Endothelial cell of umbilical vein (primary cell): ENCODE measurements at regions not wholly inside any gene's neighbourhood (a gene's known extent, or its start where the extent isn't known, plus 50 kb on each side); places are given as distances from the start of the nearest gene placed in this dataset.

Experiments
- BruUV-seq: library from RNA; stranded (reverse); fragments of 400-500 nt; replicated peaks from 2 replicates; lab custom pipeline; 2021; lab: Mats Ljungman, UMichigan
- CTCF ChIA-PET: fragments of 300-600, 350-600 bp; sonication (Branson Sonifier 250); formaldehyde crosslinking; loops from one replicate; lab custom pipeline; 2021; ENCODE audit warnings: antibody characterized with exemption, inconsistent platforms; lab: Charles Lee
- POLR2A ChIA-PET: fragments of 300-600, 350-600 bp; sonication (Branson Sonifier 250); formaldehyde crosslinking; loops from one replicate; lab custom pipeline; 2021; ENCODE audit warnings: antibody characterized with exemption, inconsistent platforms; lab: Charles Lee
- DNase-seq: peaks from one replicate; pipeline ENCODE4 v3.0.0-alpha.2; 2011; ENCODE audit warnings: low read depth, low spot score
- FAIRE-seq: peaks from 2 replicates; lab custom pipeline; 2011; peaks lifted over from hg19 to GRCh38; lab: Jason Lieb, UNC
- H2AFZ ChIP-seq: 2 replicates; pipeline ENCODE4 v1.6.0; 2012; ENCODE audit warnings: low read depth, low read length, control low read depth, inconsistent platforms
- H3K27ac ChIP-seq: 2 replicates; pipeline ENCODE4 v1.5.1; 2011; ENCODE audit warnings: low read depth, mild to moderate bottlenecking, control low read depth, low read length, moderate library complexity; ENCODE audit not compliant: insufficient read depth
- H3K27me3 ChIP-seq, 2 experiments: 2 replicates each; pipeline versions ENCODE4 v1.6.0 to v1.6.1; 2011; ENCODE audit warnings: low read length in 2 of 2, mixed read lengths in 1 of 2; ENCODE audit not compliant: control insufficient read depth in 2 of 2, insufficient read depth in 2 of 2
- H3K36me3 ChIP-seq, 2 experiments: 2 replicates in 1 of 2; 3 replicates in 1 of 2; pipeline ENCODE4 v1.5.1; 2011; ENCODE audit warnings: low read length in 2 of 2, mild to moderate bottlenecking in 1 of 2, moderate library complexity in 1 of 2; ENCODE audit not compliant: control insufficient read depth in 2 of 2, insufficient read depth in 2 of 2; ENCODE audit errors: extremely low read depth in 1 of 2
- H3K4me1 ChIP-seq: 3 replicates; pipeline ENCODE4 v1.5.1; 2011; ENCODE audit warnings: mild to moderate bottlenecking, low read length; ENCODE audit not compliant: control insufficient read depth, insufficient read depth; ENCODE audit errors: extremely low read depth
- H3K4me2 ChIP-seq: 2 replicates; pipeline ENCODE4 v1.6.1; 2011; ENCODE audit warnings: low read length, control low read depth, mixed read lengths; ENCODE audit not compliant: insufficient read depth
- H3K4me3 ChIP-seq, 3 experiments: fragments of 200-600 bp in 1 of 3; sonication (generic), shearing (Covaris generic) in 1 of 3; replicated peaks in 1 of 3; 2 replicates each; pipeline ENCODE4 v1.5.1; 2011 to 2016; ENCODE audit warnings: control low read depth in 3 of 3, low read length in 3 of 3, mild to moderate bottlenecking in 2 of 3, inconsistent platforms in 1 of 3, low read depth in 1 of 3, moderate library complexity in 1 of 3; ENCODE audit not compliant: insufficient read depth in 1 of 3
- H3K79me2 ChIP-seq: 2 replicates; pipeline ENCODE4 v1.6.0; 2012; ENCODE audit warnings: low read length, inconsistent platforms; ENCODE audit not compliant: control insufficient read depth, insufficient read depth
- H3K9ac ChIP-seq: replicated peaks from 2 replicates; pipeline ENCODE3; 2011; ENCODE audit warnings: low read length, control low read depth; ENCODE audit not compliant: insufficient read depth; ENCODE audit errors: extremely low read depth
- H3K9me1 ChIP-seq: replicated peaks from 3 replicates; pipeline ENCODE4 v1.6.0; 2011; ENCODE audit warnings: mild to moderate bottlenecking, low read length; ENCODE audit not compliant: control insufficient read depth, insufficient read depth; ENCODE audit errors: extremely low read depth
- H3K9me3 ChIP-seq: replicated peaks from 2 replicates; pipeline ENCODE4 v1.5.1; 2012; ENCODE audit warnings: low read length, inconsistent platforms; ENCODE audit not compliant: control insufficient read depth, insufficient read depth
- H4K20me1 ChIP-seq: replicated peaks from 2 replicates; pipeline ENCODE3; 2011; ENCODE audit warnings: mild to moderate bottlenecking, low read length; ENCODE audit not compliant: control insufficient read depth, insufficient read depth; ENCODE audit errors: extremely low read depth
- EZH2 ChIP-seq: IDR thresholded peaks from 2 replicates; pipeline ENCODE4 v1.6.1; 2012; ENCODE audit warnings: borderline replicate concordance, low read depth, mild to moderate bottlenecking, moderate library complexity, low read length, inconsistent platforms; ENCODE audit not compliant: severe bottlenecking
- FOS ChIP-seq: IDR thresholded peaks from 2 replicates; pipeline ENCODE4 v1.6.1; 2011; ENCODE audit warnings: mild to moderate bottlenecking, low read length, moderate library complexity, borderline replicate concordance; ENCODE audit not compliant: insufficient read depth
- GATA2 ChIP-seq: IDR thresholded peaks from 2 replicates; pipeline ENCODE4 v1.7.0; 2011; ENCODE audit warnings: low read depth, mild to moderate bottlenecking, moderate library complexity, mixed read lengths, low read length; ENCODE audit not compliant: insufficient read length, insufficient read depth
- JUN ChIP-seq: IDR thresholded peaks from 2 replicates; pipeline ENCODE4 v1.6.1; 2011; ENCODE audit warnings: borderline replicate concordance, low read depth; ENCODE audit not compliant: insufficient read length, insufficient read depth
- MAX ChIP-seq: IDR thresholded peaks from 2 replicates; pipeline ENCODE4 v1.6.1; 2011; ENCODE audit not compliant: insufficient read depth, insufficient read length
- MYC ChIP-seq: IDR thresholded peaks from one replicate; pipeline ENCODE4 v1.6.1; 2011; ENCODE audit warnings: mild to moderate bottlenecking, low read depth, low read length
- POLR2A ChIP-seq: IDR thresholded peaks from 2 replicates; pipeline ENCODE4 v1.6.1; 2012; ENCODE audit warnings: low read depth, mild to moderate bottlenecking, control low read depth, low read length
- POLR2AphosphoS5 ChIP-seq: IDR thresholded peaks from 2 replicates; pipeline ENCODE4 v1.6.1; 2012; ENCODE audit warnings: low read depth, mild to moderate bottlenecking, control low read depth, low read length, moderate library complexity; ENCODE audit not compliant: insufficient read depth
- dilution Hi-C: fragments of 300-500 bp; cut with MboI; formaldehyde crosslinking; loops from one replicate; pipeline ENCODE4 v1.15.0; 2019; ENCODE audit warnings: low sequenced_read_pairs; ENCODE audit not compliant: extremely low pct_ligation_motif_present
- intact Hi-C: fragments of 100-400 bp; cut with micrococcal nuclease; formaldehyde crosslinking; loops from one replicate; pipeline ENCODE4 v1.10.0; 2022
- TF ChIP-seq, protein P1 (sequence below), 2 donors: IDR thresholded peaks; 1 replicate in 1 of 2; 2 replicates in 1 of 2; pipeline ENCODE4 v1.5.1; 2011; ENCODE audit warnings: low read length in 2 of 2, mild to moderate bottlenecking in 2 of 2, moderate library complexity in 2 of 2, control low read depth in 1 of 2, inconsistent platforms in 1 of 2, low read depth in 1 of 2; ENCODE audit not compliant: insufficient read depth in 1 of 2; ENCODE audit errors: extremely low read depth in 1 of 2

DNA sequence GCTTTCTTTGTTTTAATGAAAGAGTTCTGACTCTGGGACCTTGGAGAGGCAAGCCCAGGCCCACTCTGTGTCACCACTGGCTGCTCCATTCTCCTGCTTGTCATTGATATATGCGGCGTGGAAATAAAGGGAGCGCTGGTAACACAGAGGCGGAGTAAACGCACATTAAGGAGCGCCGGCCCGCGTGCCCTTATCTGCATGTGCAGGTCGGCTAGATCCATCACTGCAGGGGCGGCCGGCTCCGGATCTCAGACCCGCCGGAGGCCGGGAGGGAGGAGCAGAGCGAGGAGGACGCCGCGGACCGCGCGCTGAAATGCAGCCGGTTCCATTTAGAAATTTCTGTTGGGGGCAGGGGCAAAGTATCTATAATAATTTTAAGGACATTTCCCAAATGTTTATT, 70.8 kb downstream of the MRPL36 start:
- no TSS peak for BruUV-seq
- ChIA-PET CTCF (interaction anchor here (1.4 kb wide), 1 partner anchor 34 kb away, joined by 3 read pairs; no protein-coding TSS in a partner anchor), POLR2A (no interaction called here)
- Histone ChIP-seq H3K9me1 (no peaks in the 10 kb centered on the region), H3K4me3 (no peak overlapping the region), H3K79me2 (no peaks in the 10 kb centered on the region), H2AFZ (no peak overlapping the region), H3K27ac (no peak overlapping the region), H3K4me2 (no peak overlapping the region), H3K4me1 (no peaks in the 10 kb centered on the region), H3K27me3 (peaks cover 0 to 4% of the 10 kb centered on the region in 2 experiments), H3K9ac (no peak overlapping the region), H4K20me1 (no peaks in the 10 kb centered on the region), H3K9me3 (no peaks in the 10 kb centered on the region), H3K36me3 (no peaks in the 10 kb centered on the region)
- intact Hi-C loops, result no loop called here
- dilution Hi-C loops, result no loop called here
- FAIRE-seq (no peak), DNase-seq (no peak)
- no peak for TF ChIP-seq JUN
- TF ChIP-seq, protein P1, sequence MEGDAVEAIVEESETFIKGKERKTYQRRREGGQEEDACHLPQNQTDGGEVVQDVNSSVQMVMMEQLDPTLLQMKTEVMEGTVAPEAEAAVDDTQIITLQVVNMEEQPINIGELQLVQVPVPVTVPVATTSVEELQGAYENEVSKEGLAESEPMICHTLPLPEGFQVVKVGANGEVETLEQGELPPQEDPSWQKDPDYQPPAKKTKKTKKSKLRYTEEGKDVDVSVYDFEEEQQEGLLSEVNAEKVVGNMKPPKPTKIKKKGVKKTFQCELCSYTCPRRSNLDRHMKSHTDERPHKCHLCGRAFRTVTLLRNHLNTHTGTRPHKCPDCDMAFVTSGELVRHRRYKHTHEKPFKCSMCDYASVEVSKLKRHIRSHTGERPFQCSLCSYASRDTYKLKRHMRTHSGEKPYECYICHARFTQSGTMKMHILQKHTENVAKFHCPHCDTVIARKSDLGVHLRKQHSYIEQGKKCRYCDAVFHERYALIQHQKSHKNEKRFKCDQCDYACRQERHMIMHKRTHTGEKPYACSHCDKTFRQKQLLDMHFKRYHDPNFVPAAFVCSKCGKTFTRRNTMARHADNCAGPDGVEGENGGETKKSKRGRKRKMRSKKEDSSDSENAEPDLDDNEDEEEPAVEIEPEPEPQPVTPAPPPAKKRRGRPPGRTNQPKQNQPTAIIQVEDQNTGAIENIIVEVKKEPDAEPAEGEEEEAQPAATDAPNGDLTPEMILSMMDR (IDR thresholded peaks at IDR 0.05; ENCODE audit: extremely low read depth in 1 of 2, insufficient read depth in 1 of 2, low read depth in 1 of 2, low read length in 2 of 2), result no peak
- TF ChIP-seq EZH2, result no peak
- no peak for TF ChIP-seq POLR2A
- TF ChIP-seq GATA2, result no peak
- no peak for TF ChIP-seq POLR2AphosphoS5
- no peak for TF ChIP-seq FOS
- no peak for TF ChIP-seq MYC
- TF ChIP-seq MAX, result no peak
